Activated CD8-positive, alpha-beta memory T cell treated with anti-CD3 and anti-CD28 coated beads for 36 hours (primary cell): ENCODE measurements at regions not wholly inside any gene's neighbourhood (a gene's known extent, or its start where the extent isn't known, plus 50 kb on each side); places are given as distances from the start of the nearest gene placed in this dataset.
"Not testable (repeated sequence)": the region's sequence is repeated elsewhere in the genome, so short reads cannot be mapped to it uniquely, and the experiment has no call there.

ENCODE experiments used
- CTCF ChIA-PET: fragments of 350-600 bp; sonication (Branson Sonifier 250); formaldehyde crosslinking; loops from one replicate; lab custom pipeline; 2021; ENCODE audit warnings: antibody characterized with exemption; lab: Charles Lee
- POLR2A ChIA-PET: fragments of 350-600 bp; sonication (Branson Sonifier 250); formaldehyde crosslinking; loops from one replicate; lab custom pipeline; 2021; ENCODE audit warnings: antibody characterized with exemption; lab: Charles Lee

DNA sequence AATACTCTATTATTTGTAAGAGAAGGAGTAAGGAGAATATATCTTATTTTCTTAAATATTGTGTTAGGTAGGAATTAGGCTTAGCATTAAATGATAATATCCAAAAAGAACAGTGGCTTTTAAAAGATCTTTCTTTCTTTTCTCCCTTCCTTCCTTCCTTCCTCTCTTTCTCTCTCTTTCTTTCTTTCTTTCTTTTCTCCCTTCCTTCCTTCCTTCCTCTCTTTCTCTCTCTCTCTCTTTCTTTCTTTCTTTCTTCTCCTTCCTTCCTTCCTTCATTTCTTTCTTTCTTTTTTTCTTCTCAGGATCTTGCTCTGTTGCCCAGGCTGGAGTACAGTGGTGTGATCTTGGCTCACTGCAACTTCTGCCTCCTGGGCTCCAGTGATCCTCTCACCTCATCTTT, 74.8 kb upstream of the ELOVL5 start:
- POLR2A ChIA-PET, CTCF ChIA-PET: not testable (repeated sequence)

DNA sequence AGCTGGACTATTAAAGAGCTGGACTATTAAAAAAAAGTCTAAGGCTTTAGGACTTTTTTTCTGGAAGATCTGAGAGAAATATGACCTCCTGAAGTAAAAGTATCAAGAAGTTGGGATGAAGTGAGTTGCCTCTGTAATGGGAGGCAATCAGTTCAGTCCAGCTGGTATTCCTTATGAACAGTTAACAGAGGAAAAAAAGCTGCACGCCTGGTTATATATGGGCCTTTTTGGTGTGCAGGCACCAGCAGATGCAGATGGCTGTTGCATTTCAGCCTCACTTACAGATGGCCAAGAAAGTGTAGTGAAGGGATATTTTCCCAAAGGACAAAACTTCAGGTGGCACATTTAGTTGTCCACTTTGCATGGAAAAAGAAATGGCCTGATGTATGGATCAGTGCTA, 70.3 kb upstream of the ELOVL5 start:
- ChIA-PET CTCF (no interaction called here), POLR2A (no interaction called here)

DNA sequence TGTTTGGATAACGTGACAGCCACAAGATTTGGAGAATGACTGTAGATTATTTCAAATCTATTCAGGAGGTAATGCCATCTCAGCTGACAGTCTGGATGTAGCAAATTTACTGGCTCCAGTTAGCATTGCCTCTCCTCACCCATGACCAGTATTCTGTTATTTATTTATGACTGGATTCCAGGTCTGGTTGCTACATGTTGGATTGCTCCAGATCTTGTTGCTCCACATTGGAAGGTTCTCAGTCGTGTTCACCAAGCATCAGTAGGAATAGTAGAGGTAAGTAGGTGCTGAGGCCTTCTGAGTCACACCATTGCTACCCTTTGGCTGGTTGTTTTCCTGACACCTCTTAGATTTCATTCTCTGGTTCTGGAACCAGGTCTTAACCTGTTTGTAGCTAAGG, 69.5 kb upstream of the ELOVL5 start:
- ChIA-PET CTCF (no interaction called here), POLR2A (no interaction called here)

DNA sequence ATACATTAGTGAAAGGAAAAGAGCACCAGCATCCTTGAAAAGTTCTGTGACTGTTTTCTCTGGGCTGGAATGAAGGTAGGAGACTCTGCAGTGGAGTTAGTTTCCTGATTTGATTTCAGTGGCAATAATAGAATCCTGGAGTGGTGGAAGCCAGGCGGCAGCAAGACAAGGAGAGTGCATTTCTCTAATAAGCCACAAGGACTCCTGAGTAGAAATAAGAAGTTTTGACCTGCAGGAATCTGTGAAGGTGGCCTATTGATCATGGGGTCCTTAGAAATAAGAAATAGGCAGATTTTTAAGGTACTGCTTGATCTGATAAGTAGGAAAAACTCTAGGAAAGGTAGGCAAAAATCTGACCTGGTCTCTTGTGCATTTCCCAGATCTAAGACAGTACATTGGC, 68.4 kb upstream of the ELOVL5 start:
- ChIA-PET POLR2A (no interaction called here), CTCF (interaction anchor here (1.0 kb wide), 1 partner anchor 76 kb away, joined by 3 read pairs; no protein-coding TSS in a partner anchor)

DNA sequence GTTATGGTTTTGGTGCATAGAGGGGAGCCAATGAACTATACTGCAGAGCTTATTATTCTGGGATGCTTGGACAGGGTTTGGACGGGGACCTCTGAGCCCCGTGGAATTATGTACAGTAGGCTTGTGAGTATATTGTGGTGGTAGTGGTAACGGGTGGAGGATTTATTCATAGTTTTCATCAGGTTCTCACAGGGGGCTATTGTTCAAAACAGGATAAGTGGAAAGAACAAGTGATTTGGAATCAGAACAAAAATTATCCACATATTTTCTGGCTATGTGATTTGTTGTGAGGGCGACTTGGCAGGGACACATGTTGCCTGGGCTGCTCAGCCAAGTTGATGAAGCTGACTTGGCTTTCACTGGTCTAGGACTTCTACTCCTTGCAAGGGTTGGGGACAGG, 64.6 kb upstream of the ELOVL5 start:
- ChIA-PET CTCF (no interaction called here), POLR2A (no interaction called here)

DNA sequence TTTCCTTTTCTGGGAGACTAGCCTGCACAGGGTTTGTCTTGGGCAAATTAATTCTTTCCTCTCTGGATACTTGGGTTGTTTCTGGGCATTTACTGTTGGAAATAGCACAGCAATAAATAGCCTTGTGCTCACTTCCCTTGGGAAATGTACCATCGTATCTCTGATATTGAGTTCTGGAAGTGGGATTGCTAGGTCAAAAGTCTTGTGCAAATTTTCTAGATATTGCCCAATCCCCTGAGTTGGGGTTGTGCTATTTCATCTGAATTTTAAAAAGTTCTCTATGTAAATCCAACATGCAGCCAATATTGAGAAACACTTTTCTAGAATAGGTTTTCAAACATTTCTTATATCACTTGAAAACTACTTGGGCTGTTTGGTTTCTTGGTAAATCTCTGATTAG, 64.0 kb upstream of the ELOVL5 start:
- CTCF ChIA-PET = interaction anchor here (1.4 kb wide), 1 partner anchor 24 kb away, joined by 3 read pairs; no protein-coding TSS in a partner anchor
- POLR2A ChIA-PET = no interaction called here

DNA sequence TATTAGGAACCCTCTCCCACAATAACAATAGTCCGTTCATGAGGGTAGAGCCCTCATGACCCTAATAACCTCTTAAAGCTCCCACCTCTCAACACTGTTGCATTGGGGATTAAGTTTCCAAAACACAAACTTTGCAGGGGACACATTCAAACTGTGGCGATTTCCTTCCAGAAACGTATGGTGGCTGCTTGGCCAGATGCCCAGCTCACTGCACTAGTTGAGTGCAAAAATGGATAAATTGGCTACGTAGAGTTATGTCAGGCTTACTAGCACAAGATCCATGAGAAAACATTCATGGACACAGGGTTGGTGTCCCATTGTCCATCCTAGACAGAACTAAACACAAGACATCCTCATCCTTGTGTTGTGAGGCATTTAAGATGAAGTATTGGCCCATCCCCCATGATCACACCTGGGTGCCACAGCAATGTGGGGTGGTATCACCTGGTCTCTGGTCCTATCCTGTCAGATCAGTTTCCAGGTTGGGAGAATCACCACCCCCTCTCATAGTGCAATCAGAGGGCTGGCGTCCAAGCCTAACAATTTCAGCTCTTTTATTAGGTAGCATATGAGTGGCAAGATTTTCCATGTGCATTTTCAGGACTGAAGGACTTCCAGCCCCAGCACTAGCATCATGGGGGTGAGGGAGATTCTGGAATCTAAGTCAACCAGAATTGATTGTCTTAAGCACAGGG, 63.4 kb upstream of the ELOVL5 start:
- ChIA-PET POLR2A (no interaction called here), CTCF (interaction anchor here (1.4 to 2.8 kb wide), 4 partner anchors 25 to 241 kb away, joined by 3 to 20 read pairs (median 8); no protein-coding TSS in a partner anchor)

DNA sequence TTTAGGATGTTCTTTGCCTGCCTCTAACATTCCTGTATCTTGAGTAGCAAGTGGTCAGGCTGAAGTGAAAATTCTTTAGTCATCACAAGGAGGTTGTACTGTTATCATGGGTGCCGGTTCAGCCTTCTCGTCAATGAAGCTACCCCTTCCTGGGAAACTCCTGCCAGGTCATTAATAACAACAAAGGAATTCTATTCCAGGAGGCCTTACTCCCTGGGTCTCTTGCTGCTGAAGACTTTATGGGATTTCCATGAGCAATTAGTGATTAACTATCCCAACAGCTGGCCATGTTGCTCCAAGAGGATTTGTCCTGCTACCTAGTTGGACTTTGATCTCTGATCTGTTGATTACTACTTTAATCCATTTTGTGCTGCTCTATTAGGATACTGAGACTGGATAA, 62.7 kb upstream of the ELOVL5 start:
- POLR2A ChIA-PET = no interaction called here
- CTCF ChIA-PET = interaction anchor here (1.0 to 2.8 kb wide), 7 partner anchors 25 to 307 kb away, joined by 3 to 20 read pairs (median 6); no protein-coding TSS in a partner anchor

DNA sequence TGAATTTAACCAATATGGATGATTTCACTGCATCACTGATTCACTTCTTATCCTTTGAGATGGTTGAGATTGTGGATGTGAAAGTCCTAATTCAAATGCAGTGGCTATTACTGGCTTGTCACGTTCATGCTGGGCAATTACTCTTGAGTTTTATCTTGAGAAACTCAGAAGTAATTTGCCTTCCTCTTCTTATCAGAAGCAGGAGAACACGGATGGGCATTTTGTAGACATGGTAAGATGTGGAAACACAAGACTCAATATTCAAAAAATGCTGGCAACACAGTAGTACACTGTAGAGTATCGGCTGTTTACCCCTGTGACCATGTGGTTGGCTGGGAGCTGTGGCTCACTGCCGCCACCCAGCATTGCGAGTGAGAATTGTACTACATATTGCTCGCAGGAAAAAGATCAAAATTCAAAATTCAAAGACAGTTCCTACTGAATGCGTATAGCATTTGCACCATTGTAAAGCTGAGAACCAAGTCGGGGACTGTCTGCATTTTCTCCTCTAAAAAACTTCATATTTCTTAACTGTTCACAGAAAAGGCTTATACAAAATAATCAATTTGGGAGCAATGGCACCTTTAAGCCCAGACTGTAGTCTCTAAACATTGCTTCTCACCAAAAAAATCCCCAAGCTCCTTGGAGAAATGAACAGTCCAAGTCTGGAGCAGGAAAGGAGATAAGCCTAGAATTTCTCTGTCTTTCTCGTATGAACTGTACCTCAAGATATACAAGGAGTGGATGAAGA, 61.9 kb upstream of the ELOVL5 start:
- POLR2A ChIA-PET = no interaction called here
- CTCF ChIA-PET = interaction anchor here (0.6 to 2.8 kb wide), 7 partner anchors 14 to 308 kb away, joined by 3 to 20 read pairs (median 6); no protein-coding TSS in a partner anchor

DNA sequence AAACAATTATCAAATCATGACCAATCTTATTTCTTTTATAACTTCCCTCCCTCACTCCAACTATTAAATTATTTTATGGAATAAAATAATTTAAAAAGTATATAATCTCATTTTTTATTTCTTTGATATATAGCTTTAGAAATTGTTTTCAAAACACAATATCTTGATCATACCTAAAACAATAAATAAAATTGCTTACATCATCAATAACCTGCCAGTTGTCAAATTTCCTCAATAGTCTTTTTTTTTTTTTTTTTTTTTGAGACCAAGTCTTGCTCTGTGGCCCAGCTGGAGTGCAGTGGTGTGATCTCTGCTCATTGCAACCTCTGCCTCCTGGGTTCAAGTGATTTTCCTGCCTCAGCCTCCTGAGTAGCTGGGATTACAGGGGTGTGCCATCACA, 60.1 kb upstream of the ELOVL5 start:
- ChIA-PET POLR2A (no interaction called here), CTCF (interaction anchor here (0.6 kb wide), 1 partner anchor 61 kb away, joined by 4 read pairs; no protein-coding TSS in a partner anchor)

DNA sequence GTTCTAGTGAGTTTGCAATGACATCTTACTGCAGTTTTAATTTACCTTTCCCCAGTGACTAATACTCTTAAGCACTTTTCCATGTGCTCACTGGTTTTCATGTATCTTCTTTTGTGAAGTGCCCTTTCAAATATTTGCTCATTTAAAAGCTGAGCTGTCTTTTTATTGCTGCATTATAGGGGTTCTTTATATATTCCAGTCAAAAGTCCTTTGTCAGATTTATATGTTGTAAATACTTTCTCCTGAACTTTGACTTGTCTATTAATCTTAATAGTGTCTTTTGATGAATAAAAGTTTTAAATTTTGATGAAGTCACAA, 50.2 kb upstream of the ELOVL5 start:
- ChIA-PET CTCF (no interaction called here), POLR2A (no interaction called here)

DNA sequence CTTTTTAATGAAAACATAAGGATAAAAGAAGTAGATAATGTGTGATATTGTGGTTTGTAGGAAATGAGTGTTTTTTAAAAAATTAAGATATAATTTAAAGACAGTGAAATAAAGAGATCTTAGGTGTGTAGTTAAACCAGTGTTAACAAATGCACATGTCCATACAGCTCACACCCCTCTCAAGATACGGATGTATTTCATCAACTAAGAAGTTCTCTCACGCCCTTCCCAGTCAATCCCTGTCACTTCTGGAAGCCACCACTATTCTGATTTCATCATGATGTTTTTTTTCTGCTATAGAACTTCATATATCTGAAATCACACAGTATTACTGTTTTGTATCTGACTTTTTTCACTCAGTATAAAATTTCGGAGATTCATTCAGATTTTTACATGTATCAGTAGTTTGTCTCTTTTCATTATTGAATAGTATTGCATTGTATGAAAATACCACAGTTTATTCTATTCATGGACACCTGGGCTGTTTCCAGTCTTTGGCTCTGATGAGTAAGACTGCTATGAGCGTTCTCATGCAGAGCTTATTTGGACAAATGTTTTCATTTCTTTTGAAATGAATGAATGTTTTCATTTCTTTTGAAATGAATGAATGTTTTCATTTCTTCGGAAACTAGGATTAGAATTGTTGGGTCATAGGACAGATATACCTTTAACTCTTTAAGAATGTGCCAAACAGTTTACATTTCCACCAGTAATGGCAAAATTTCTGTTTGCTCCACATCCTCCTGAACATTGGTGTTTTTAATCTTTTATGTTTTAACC, 49.7 kb upstream of the ELOVL5 start:
- ChIA-PET CTCF (no interaction called here), POLR2A (no interaction called here)
